Stomach (tissue), 8 donors: ENCODE measurements at regions not wholly inside any gene's neighbourhood (a gene's known extent, or its start where the extent isn't known, plus 50 kb on each side); places are given as distances from the start of the nearest gene placed in this dataset.
A peak's percentile ranks its signal among the peaks of the same experiment; 100 is the strongest.

ENCODE experiments used
- DNase-seq, 2 donors: peaks; one replicate each; pipeline versions ENCODE4 v3.0.0 to v3.0.0-alpha.2; 2013 to 2019
- H3K27ac ChIP-seq, 5 donors: fragments of 200-600 bp in 4 of 5; sonication (generic) in 4 of 5; one replicate each; pipeline ENCODE4 v1.5.1; 2013 to 2019; ENCODE audit warnings: mild to moderate bottlenecking in 1 of 5, moderate library complexity in 1 of 5
- H3K27me3 ChIP-seq, 3 donors: fragments of 200-600 bp; sonication (generic); one replicate each; pipeline ENCODE4 v1.5.1; 2017 to 2019; ENCODE audit warnings: mixed run types in 1 of 3
- H3K36me3 ChIP-seq, 4 donors: fragments of 200-600 bp; sonication (generic); 1 replicate in 3 of 4; 2 replicates in 1 of 4; pipeline ENCODE4 v1.5.1; 2016 to 2019
- H3K4me1 ChIP-seq, 4 donors: fragments of 200-600 bp; sonication (generic); one replicate each; pipeline ENCODE4 v1.5.1; 2016 to 2019
- H3K4me3 ChIP-seq, 4 donors: fragments of 200-600 bp; sonication (generic) in 3 of 4; one replicate each; pipeline ENCODE4 v1.5.1; 2016 to 2019; ENCODE audit warnings: mild to moderate bottlenecking in 1 of 4
- H3K9me3 ChIP-seq, 4 donors: fragments of 200-600 bp; sonication (generic); one replicate each; pipeline ENCODE4 v1.5.1; 2016 to 2019
- CTCF ChIP-seq, 7 experiments: fragments of 450-650 bp in 4 of 7; fragments of 200-600 bp in 3 of 7; sonication (generic) in 3 of 7; IDR thresholded peaks; one replicate each; pipeline ENCODE4 v1.5.1; 2016 to 2019; ENCODE audit warnings: antibody characterized with exemption in 7 of 7, control low read depth in 2 of 7, mild to moderate bottlenecking in 1 of 7
- EP300 ChIP-seq: sonication (generic); formaldehyde crosslinking; IDR thresholded peaks from one replicate; pipeline ENCODE4 v1.6.1; 2017; ENCODE audit warnings: antibody characterized with exemption
- POLR2A ChIP-seq, 4 donors: fragments of 450-650 bp; IDR thresholded peaks; one replicate each; pipeline ENCODE4 v1.6.1; 2016; ENCODE audit warnings: antibody characterized with exemption in 4 of 4, control low read depth in 2 of 4, mild to moderate bottlenecking in 1 of 4, moderate library complexity in 1 of 4
- POLR2AphosphoS5 ChIP-seq, 3 donors: sonication (generic); formaldehyde crosslinking; IDR thresholded peaks; one replicate each; pipeline ENCODE4 v1.6.1; 2016; ENCODE audit warnings: antibody characterized with exemption in 3 of 3
- WGBS, 5 donors: extraction: QIAGEN DNeasy Blood & Tissue Kit in 3 of 5; methylation state at CpG; one replicate each; pipeline versions ENCODE4 v1.1.5 to v1.1.7; 2013 to 2018; 5-methylcytosine and 5-hydroxymethylcytosine counted together
- intact Hi-C: fragments of 100-400 bp; cut with DNase I; formaldehyde crosslinking; loops from one replicate; pipeline ENCODE4 v1.15.1; 2023; ENCODE audit warnings: low total_unique reads
- donor health status: healthy with polysubstance abuse.
- donor health status: Bipolar disorder and iron deficiency.
- donor health status: healthy.

- H3K9me3 ChIP-seq: no peaks in the 10 kb centered on the region
- whole genome bisulfite sequencing, 5 donors: 33 to 61% (median 47%) methylated on average over 3 of the region's 3 CpGs
These were observed 306.3 kb downstream of the TLE4 start for GRCh38 chr9:79877943-79878602.

GRCh38 chr9:79868567-79869189 lies 296.9 kb downstream of the TLE4 start:
- Histone ChIP-seq H3K36me3 (no peaks in the 10 kb centered on the region), H3K4me1 (no peaks in the 10 kb centered on the region), H3K27me3 (no peaks in the 10 kb centered on the region), H3K4me3 (no peak overlapping the region), H3K27ac (peak overlapping the region in 1 of 5 donors; percentile 18), H3K9me3 (no peaks in the 10 kb centered on the region)
- TF ChIP-seq POLR2AphosphoS5 (IDR thresholded peaks at IDR 0.05) (no peak), POLR2A (IDR thresholded peaks at IDR 0.05) (no peak), EP300 (no peak), CTCF (IDR thresholded peaks at IDR 0.05) (no peak)
- WGBS, 5 donors: 73 to 86% (median 77%) methylated on average over 2 of the region's 2 CpGs
- intact Hi-C loops: no loop called here
- DNase-seq: peak in 1 of 2 donors; percentile 16

More at GRCh38 chr9:79877943-79878602, 306.3 kb downstream of the TLE4 start:
- Histone ChIP-seq H3K36me3 (no peaks in the 10 kb centered on the region), H3K4me1 (no peaks in the 10 kb centered on the region), H3K27ac (no peak overlapping the region), H3K27me3 (no peaks in the 10 kb centered on the region), H3K4me3 (no peak overlapping the region)
- TF ChIP-seq POLR2A (IDR thresholded peaks at IDR 0.05) (no peak), POLR2AphosphoS5 (IDR thresholded peaks at IDR 0.05) (no peak), CTCF (IDR thresholded peaks at IDR 0.05) (no peak), EP300 (no peak)
- DNase-seq: no peak
- intact Hi-C loops: no loop called here

- intact Hi-C loops: no loop called here
- no peak for TF ChIP-seq POLR2A (IDR thresholded peaks at IDR 0.05)
- TF ChIP-seq CTCF (IDR thresholded peaks at IDR 0.05): no peak
- TF ChIP-seq POLR2AphosphoS5 (IDR thresholded peaks at IDR 0.05): no peak
- TF ChIP-seq EP300: no peak
- Histone ChIP-seq H3K4me1 (no peaks in the 10 kb centered on the region), H3K4me3 (no peak overlapping the region), H3K36me3 (no peaks in the 10 kb centered on the region), H3K9me3 (peaks cover 0 to 11% (median 5%) of the 10 kb centered on the region in 4 donors), H3K27me3 (no peaks in the 10 kb centered on the region), H3K27ac (no peak overlapping the region)
- 94 to 98% (median 96%) methylated on average over 26 to 32 of the region's 32 CpGs for WGBS, 5 donors
- DNase-seq: no peak
These were observed 291.4 kb downstream of the TLE4 start for GRCh38 chr9:79862921-79863890.

- no peaks in the 10 kb centered on the region for H3K27me3 ChIP-seq
- no peak for DNase-seq
- H3K4me3 ChIP-seq: no peak overlapping the region
- H3K9me3 ChIP-seq: peaks cover 0 to 11% (median 5%) of the 10 kb centered on the region in 4 donors
- WGBS, 5 donors: 88 to 93% (median 91%) methylated on average over 3 of the region's 3 CpGs
- no peaks in the 10 kb centered on the region for H3K36me3 ChIP-seq
- no peaks in the 10 kb centered on the region for H3K4me1 ChIP-seq
- H3K27ac ChIP-seq: no peak overlapping the region
- intact Hi-C loops: no loop called here
- no peak for TF ChIP-seq EP300
- no peak for TF ChIP-seq POLR2AphosphoS5 (IDR thresholded peaks at IDR 0.05)
- no peak for TF ChIP-seq POLR2A (IDR thresholded peaks at IDR 0.05)
- TF ChIP-seq CTCF (IDR thresholded peaks at IDR 0.05): no peak
These were observed 286.7 kb downstream of the TLE4 start for GRCh38 chr9:79858508-79858907.
